K562 (cell line): ENCODE measurements at regions not wholly inside any gene's neighbourhood (a gene's known extent, or its start where the extent isn't known, plus 50 kb on each side); places are given as distances from the start of the nearest gene placed in this dataset.

Experiments
- ATAC-seq: fragments of 200-7000 bp; cut with Tn5 transposase; 3 replicates; pipeline ENCODE4 v1.9.1; 2020; ENCODE audit warnings: moderate library complexity
- BruUV-seq: library from RNA; stranded (reverse); fragments of 400-500 nt; replicated peaks from 2 replicates; lab custom pipeline; 2021; lab: Mats Ljungman, UMichigan
- CTCF ChIA-PET: fragments of 300-600 bp; formaldehyde crosslinking; extraction: SDS; loops from one replicate; lab custom pipeline; 2021; ENCODE audit warnings: low intra/inter-chr PET ratio; lab: Yijun Ruan, JAX
- POLR2A ChIA-PET: fragments of 300-600, 350-650 bp; sonication (Branson Sonifier 250); formaldehyde crosslinking; extraction: SDS; loops from one replicate; lab custom pipeline; 2021; ENCODE audit warnings: antibody characterized with exemption, inconsistent platforms; lab: Yijun Ruan, JAX
- DNase-seq, 4 experiments: peaks; one replicate each; pipeline versions ENCODE4 v3.0.0 to v3.0.0-alpha.2; 2011 to 2018; ENCODE audit warnings: low spot score in 3 of 4, mixed read lengths in 3 of 4; ENCODE audit errors: extremely low read depth in 1 of 4
- FAIRE-seq: peaks from 2 replicates; lab custom pipeline; 2011; peaks lifted over from hg19 to GRCh38; lab: Jason Lieb, UNC
- H2AFZ ChIP-seq: 2 replicates; pipeline ENCODE4 v1.6.0; 2011; ENCODE audit warnings: low read depth, low read length, control low read depth, inconsistent platforms
- H3K27ac ChIP-seq: fragments of 200-600 bp; 3 replicates; pipeline ENCODE4 v1.8.0; 2011; ENCODE audit warnings: low read depth, mild to moderate bottlenecking, control low read depth, inconsistent platforms, low read length, moderate library complexity, mixed read lengths; ENCODE audit errors: extremely low read depth
- H3K27me3 ChIP-seq, 2 experiments: fragments of 300-600 bp in 1 of 2; 2 replicates in 1 of 2; 3 replicates in 1 of 2; pipeline versions ENCODE4 v1.6.0 to v1.8.0; 2011; ENCODE audit warnings: inconsistent platforms in 2 of 2, low read length in 2 of 2, mild to moderate bottlenecking in 1 of 2, mixed read lengths in 1 of 2, moderate library complexity in 1 of 2; ENCODE audit not compliant: control insufficient read depth in 2 of 2, insufficient read depth in 2 of 2
- H3K36me3 ChIP-seq: fragments of 300-600 bp; 3 replicates; pipeline ENCODE4 v1.8.0; 2011; ENCODE audit warnings: mild to moderate bottlenecking, low read length, inconsistent platforms; ENCODE audit not compliant: control insufficient read depth, insufficient read depth
- H3K4me1 ChIP-seq, 2 experiments: fragments of 200-600 bp in 1 of 2; replicated peaks in 1 of 2; 2 replicates in 1 of 2; 3 replicates in 1 of 2; pipeline versions ENCODE4 v1.5.1 to v1.8.0; 2011; ENCODE audit warnings: inconsistent platforms in 2 of 2, low read length in 2 of 2, mild to moderate bottlenecking in 1 of 2, mixed read lengths in 1 of 2, moderate library complexity in 1 of 2; ENCODE audit not compliant: control insufficient read depth in 2 of 2, insufficient read depth in 2 of 2
- H3K4me2 ChIP-seq: 2 replicates; pipeline ENCODE4 v1.6.1; 2011; ENCODE audit warnings: low read length, control low read depth, inconsistent platforms, mixed read lengths; ENCODE audit not compliant: insufficient read depth
- H3K4me3 ChIP-seq: fragments of 200-600 bp; sonication (generic), shearing (Covaris generic); 2 replicates; pipeline ENCODE4 v1.5.1; 2016; ENCODE audit warnings: control low read depth, inconsistent platforms
- H3K79me2 ChIP-seq: fragments of 200-600 bp; 3 replicates; pipeline ENCODE4 v1.8.0; 2011; ENCODE audit warnings: low read length, inconsistent platforms; ENCODE audit not compliant: control insufficient read depth, insufficient read depth
- H3K9ac ChIP-seq, 2 experiments: 2 replicates each; pipeline versions ENCODE4 v1.6.0 to v1.6.1; 2011; ENCODE audit warnings: low read depth in 2 of 2, low read length in 2 of 2, control low read depth in 1 of 2, inconsistent platforms in 1 of 2, mild to moderate bottlenecking in 1 of 2, mixed read lengths in 1 of 2; ENCODE audit not compliant: insufficient read depth in 1 of 2
- H3K9me1 ChIP-seq: one replicate; pipeline ENCODE4 v1.6.0; 2011; ENCODE audit warnings: inconsistent platforms, mild to moderate bottlenecking, low read length, moderate library complexity; ENCODE audit not compliant: control insufficient read depth, insufficient read depth
- H3K9me3 ChIP-seq: replicated peaks from 2 replicates; pipeline ENCODE4 v1.5.1; 2011; ENCODE audit warnings: low read depth, low read length, inconsistent platforms; ENCODE audit not compliant: control insufficient read depth, insufficient read depth
- H4K20me1 ChIP-seq: replicated peaks from 2 replicates; pipeline ENCODE4 v1.6.1; 2011; ENCODE audit warnings: low read length, inconsistent platforms, mixed read lengths; ENCODE audit not compliant: control insufficient read depth, insufficient read depth
- ATF7 ChIP-seq: fragments of 450-650 bp; IDR thresholded peaks from 2 replicates; pipeline ENCODE4 v1.7.1; 2014; ENCODE audit warnings: mild to moderate bottlenecking, moderate library complexity
- CBFA2T3 ChIP-seq: fragments of 450-650 bp; IDR thresholded peaks from 2 replicates; pipeline ENCODE4 v1.6.1; 2017
- DNMT1 ChIP-seq: fragments of 450-650 bp; IDR thresholded peaks from 2 replicates; pipeline ENCODE4 v1.6.1; 2016; ENCODE audit warnings: antibody characterized with exemption, mild to moderate bottlenecking
- ERF ChIP-seq: fragments of 450-650 bp; formaldehyde crosslinking; IDR thresholded peaks from 2 replicates; pipeline ENCODE4 v1.4.0; 2020; ENCODE audit warnings: mild to moderate bottlenecking, mixed read lengths
- KDM5B ChIP-seq: fragments of 200-600 bp; sonication (generic); IDR thresholded peaks from 2 replicates; pipeline ENCODE4 v1.6.1; 2012; ENCODE audit warnings: low read depth, mild to moderate bottlenecking, moderate library complexity, low read length, control low read depth, inconsistent platforms; ENCODE audit not compliant: insufficient replicate concordance
- NONO ChIP-seq, 2 experiments: fragments of 200-400 bp in 1 of 2; fragments of 450-650 bp in 1 of 2; formaldehyde crosslinking in 1 of 2; IDR thresholded peaks; 2 replicates each; pipeline ENCODE4 v1.6.1; 2017; ENCODE audit warnings: low read depth in 2 of 2, mild to moderate bottlenecking in 2 of 2, moderate library complexity in 2 of 2, low read length in 1 of 2
- XRCC5 ChIP-seq: fragments of 200-400 bp; formaldehyde crosslinking; IDR thresholded peaks from 2 replicates; pipeline ENCODE4 v1.6.1; 2017; ENCODE audit warnings: low read depth, mild to moderate bottlenecking, low read length
- WGBS: fragments of 100-300 bp; shearing (Covaris generic); methylation state at CpG from one replicate; pipeline ENCODE4 v1.1.6; 2016; ENCODE audit warnings: low coverage, mixed read lengths; ENCODE audit not compliant: insufficient coverage; ENCODE audit errors: missing lambda C conversion rate; 5-methylcytosine and 5-hydroxymethylcytosine counted together
- in situ Hi-C: fragments of 300-500 bp; cut with MboI; formaldehyde crosslinking; loops from 4 replicates; pipeline ENCODE4 v1.15.0; 2018; ENCODE audit warnings: inconsistent platforms, mixed read lengths
- intact Hi-C: fragments of 100-400 bp; cut with micrococcal nuclease; formaldehyde crosslinking; loops from 2 replicates; pipeline ENCODE4 v1.14.2; 2022
- TF ChIP-seq, protein P1 (sequence below): fragments of 250-450 bp; sonication (Bioruptor Pico); IDR thresholded peaks from 2 replicates; pipeline ENCODE4 v1.4.0; 2020; ENCODE audit warnings: mild to moderate bottlenecking

DNA sequence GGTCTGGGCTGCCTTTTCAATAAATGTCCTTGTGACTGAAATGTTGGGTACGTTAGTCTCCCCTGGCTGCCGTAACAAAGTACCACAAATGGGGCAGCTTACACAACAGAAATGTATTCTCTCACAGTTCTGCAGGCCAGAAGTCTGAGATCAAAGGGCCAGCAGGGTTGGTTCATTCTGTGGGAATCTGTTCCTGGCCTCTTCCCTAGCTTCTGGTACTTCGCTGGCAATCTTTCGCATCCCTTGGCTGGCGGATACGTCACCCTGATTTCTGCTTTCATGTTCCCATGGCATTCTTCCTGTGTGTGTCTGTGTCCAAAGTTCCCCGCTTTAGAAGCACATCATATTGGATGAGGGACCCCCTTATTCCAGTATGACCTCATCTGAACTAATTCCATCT, 95.8 kb upstream of the NCOR2 start:
- ChIA-PET CTCF (no interaction called here), POLR2A (interaction anchor here (0.6 kb wide), 1 partner anchor 282 kb away, joined by 3 read pairs; no protein-coding TSS in a partner anchor)
- no peak overlapping the region for H2AFZ ChIP-seq
- in situ Hi-C loops (no loop called here), intact Hi-C loops (no loop called here)
- BruUV-seq, result no TSS peak
- H3K27me3 ChIP-seq, result peaks cover 17 to 64% of the 10 kb centered on the region in 2 experiments; a peak in 4 of 5 replicates
- WGBS, result 31% methylated on average over 7 of the region's 7 CpGs
- no peak overlapping the region for H3K4me3 ChIP-seq
- no peak overlapping the region for H3K27ac ChIP-seq
- peaks cover 0 to 7% of the 10 kb centered on the region in 2 experiments; a peak in 1 of 5 replicates for H3K4me1 ChIP-seq
- no peak for FAIRE-seq
- H3K9ac ChIP-seq, result no peak overlapping the region
- peaks cover 3% of the 10 kb centered on the region; the same call in 1 of the 2 replicates for H3K9me3 ChIP-seq
- no peaks in the 10 kb centered on the region for H3K79me2 ChIP-seq
- H3K9me1 ChIP-seq, result no peaks in the 10 kb centered on the region
- no peak overlapping the region for H3K4me2 ChIP-seq
- TF ChIP-seq, protein P1, sequence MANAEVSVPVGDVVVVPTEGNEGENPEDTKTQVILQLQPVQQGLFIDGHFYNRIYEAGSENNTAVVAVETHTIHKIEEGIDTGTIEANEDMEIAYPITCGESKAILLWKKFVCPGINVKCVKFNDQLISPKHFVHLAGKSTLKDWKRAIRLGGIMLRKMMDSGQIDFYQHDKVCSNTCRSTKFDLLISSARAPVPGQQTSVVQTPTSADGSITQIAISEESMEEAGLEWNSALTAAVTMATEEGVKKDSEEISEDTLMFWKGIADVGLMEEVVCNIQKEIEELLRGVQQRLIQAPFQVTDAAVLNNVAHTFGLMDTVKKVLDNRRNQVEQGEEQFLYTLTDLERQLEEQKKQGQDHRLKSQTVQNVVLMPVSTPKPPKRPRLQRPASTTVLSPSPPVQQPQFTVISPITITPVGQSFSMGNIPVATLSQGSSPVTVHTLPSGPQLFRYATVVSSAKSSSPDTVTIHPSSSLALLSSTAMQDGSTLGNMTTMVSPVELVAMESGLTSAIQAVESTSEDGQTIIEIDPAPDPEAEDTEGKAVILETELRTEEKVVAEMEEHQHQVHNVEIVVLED, result no peak
- TF ChIP-seq DNMT1, result no peak
- no peak for TF ChIP-seq XRCC5
- no peak for TF ChIP-seq NONO (IDR thresholded peaks at IDR 0.05; ENCODE audit: low read depth in 2 of 2, low read length in 1 of 2)
- TF ChIP-seq ERF (CRISPR knock-in tag), result no peak
- TF ChIP-seq ATF7, result no peak
- TF ChIP-seq CBFA2T3, result no peak
- TF ChIP-seq KDM5B, result no peak
- TF ChIP-seq, all 486 proteins: peak for 0
- DNase-seq (no peak), ATAC-seq (no peak)
- Histone ChIP-seq H3K36me3 (no peaks in the 10 kb centered on the region), H4K20me1 (no peaks in the 10 kb centered on the region; the same call in 1 of the 2 replicates)
